ENCODE measurements at regions not wholly inside any gene's neighbourhood (a gene's known extent, or its start where the extent isn't known, plus 50 kb on each side); places are given as distances from the start of the nearest gene placed in this dataset.

- H3K4me3 ChIP-seq (ENCODE audit: low read depth, low read length): no peak overlapping the region
- no peak for DNase-seq (ENCODE audit: low read depth)
- TF ChIP-seq CTCF (IDR thresholded peaks at IDR 0.05; ENCODE audit: control insufficient read depth, extremely low read depth, insufficient read depth): no peak
Observed at GRCh38 chr16:13436641-13437412, 483.1 kb upstream of the ERCC4 start.

DNA sequence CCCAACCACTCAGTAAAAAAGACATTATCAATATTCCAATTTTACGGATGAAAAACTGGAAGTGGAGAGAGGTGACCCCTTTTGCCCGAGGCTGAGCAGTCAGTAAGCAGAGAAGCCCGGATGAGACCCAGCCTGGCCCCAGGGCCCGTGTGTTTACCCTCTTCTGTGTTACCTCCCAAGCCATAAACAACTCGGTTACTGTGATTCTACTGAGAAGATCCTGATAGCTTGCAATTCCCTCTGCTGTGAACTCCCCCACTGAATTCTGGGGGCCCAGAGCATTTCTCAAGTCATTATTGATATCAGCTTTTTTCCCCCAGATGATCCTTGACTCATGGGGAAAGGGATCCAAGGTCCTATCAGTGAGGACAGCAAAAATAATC, 482.6 kb upstream of the ERCC4 start:
- DNase-seq (ENCODE audit: low read depth): no peak
- H3K4me3 ChIP-seq (ENCODE audit: low read depth, low read length): no peak overlapping the region
- TF ChIP-seq CTCF (IDR thresholded peaks at IDR 0.05; ENCODE audit: control insufficient read depth, extremely low read depth, insufficient read depth): no peak

GRCh38 chr16:13438064-13438463, 481.9 kb upstream of the ERCC4 start:
- no peak for TF ChIP-seq CTCF (IDR thresholded peaks at IDR 0.05; ENCODE audit: control insufficient read depth, extremely low read depth, insufficient read depth)
- no peak overlapping the region for H3K4me3 ChIP-seq (ENCODE audit: low read depth, low read length)
- DNase-seq (ENCODE audit: low read depth): no peak

DNA sequence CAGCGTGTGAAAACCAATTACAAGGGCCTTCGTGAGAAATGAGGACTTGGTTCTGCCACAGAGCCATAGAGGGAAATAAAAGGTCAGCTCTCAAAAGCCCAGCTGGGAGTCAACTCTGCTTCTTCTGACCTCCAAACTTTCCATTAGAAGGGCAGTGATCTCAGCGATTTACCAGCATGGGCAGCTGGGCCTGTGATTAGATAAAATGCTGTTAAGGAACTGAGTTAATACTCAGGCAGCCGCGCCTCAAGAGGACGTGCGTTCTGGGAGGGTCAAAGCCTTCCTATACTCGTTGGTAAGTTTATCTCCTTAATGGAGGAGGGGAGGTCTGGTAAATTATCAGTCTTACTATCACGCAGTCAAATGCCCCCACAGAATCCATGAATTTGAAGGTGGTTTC, 480.2 kb upstream of the ERCC4 start:
- H3K4me3 ChIP-seq (ENCODE audit: low read depth, low read length): no peak overlapping the region
- no peak for TF ChIP-seq CTCF (IDR thresholded peaks at IDR 0.05; ENCODE audit: control insufficient read depth, extremely low read depth, insufficient read depth)
- DNase-seq (ENCODE audit: low read depth): no peak

DNA sequence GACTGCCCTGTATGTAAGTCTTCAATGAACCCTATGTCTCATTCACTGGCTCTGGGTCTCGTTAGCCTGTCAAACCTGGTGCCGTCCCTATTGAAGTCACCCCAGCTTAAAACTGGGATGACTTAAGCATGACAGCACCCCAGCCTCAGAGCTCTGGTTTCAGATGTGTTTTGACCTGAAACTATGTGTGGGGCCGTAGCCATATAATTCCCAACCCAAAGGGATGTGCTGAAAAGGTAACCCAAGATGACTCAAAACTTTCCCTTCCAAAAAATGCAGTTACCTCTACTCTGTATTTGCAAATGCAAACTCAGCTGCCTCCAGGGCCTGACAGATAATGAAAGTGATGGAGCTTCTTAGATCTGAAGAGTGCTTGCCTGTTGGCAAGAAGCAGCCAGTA, 478.3 kb upstream of the ERCC4 start:
- H3K4me3 ChIP-seq (ENCODE audit: low read depth, low read length): no peak overlapping the region
- no peak for TF ChIP-seq CTCF (IDR thresholded peaks at IDR 0.05; ENCODE audit: control insufficient read depth, extremely low read depth, insufficient read depth)
- DNase-seq (ENCODE audit: low read depth): no peak

GRCh38 chr16:13448346-13448745, 471.6 kb upstream of the ERCC4 start:
- DNase-seq (ENCODE audit: low read depth): no peak
- no peak overlapping the region for H3K4me3 ChIP-seq (ENCODE audit: low read depth, low read length)
- no peak for TF ChIP-seq CTCF (IDR thresholded peaks at IDR 0.05; ENCODE audit: control insufficient read depth, extremely low read depth, insufficient read depth)

DNA sequence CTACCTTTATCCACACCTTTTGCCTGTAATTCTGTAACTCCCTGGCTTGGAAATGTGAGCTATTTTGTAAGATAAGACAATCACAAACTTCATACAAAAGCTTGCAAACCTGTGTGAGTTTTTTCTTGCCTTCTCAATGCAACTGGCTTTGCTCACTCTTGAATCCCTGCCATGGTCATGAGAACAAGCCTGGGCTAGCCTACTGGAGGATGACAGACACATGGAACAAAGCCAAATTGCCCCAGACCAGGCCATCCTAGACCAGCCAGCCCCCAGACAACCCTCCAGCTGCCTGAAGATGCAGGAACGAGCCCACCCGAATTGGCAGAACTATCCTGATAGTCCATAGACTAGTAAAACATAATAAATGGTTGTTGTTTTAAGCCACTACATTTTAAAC, 466.6 kb upstream of the ERCC4 start:
- DNase-seq (ENCODE audit: low read depth): no peak
- no peak for TF ChIP-seq CTCF (IDR thresholded peaks at IDR 0.05; ENCODE audit: control insufficient read depth, extremely low read depth, insufficient read depth)
- no peak overlapping the region for H3K4me3 ChIP-seq (ENCODE audit: low read depth, low read length)
